GM23248 (cell line): ENCODE measurements at regions not wholly inside any gene's neighbourhood (a gene's known extent, or its start where the extent isn't known, plus 50 kb on each side); places are given as distances from the start of the nearest gene placed in this dataset.
A peak's percentile ranks its signal among the peaks of the same experiment; 100 is the strongest.

Experiments
- DNase-seq: peaks from one replicate; pipeline ENCODE4 v3.0.0-alpha.2; 2015
- H2AFZ ChIP-seq: fragments of 200-600 bp; sonication (generic); 2 replicates; pipeline ENCODE4 v1.6.1; 2016; ENCODE audit warnings: antibody characterized with exemption
- H3F3A ChIP-seq: fragments of 200-600 bp; sonication (generic); 2 replicates; pipeline ENCODE4 v1.6.1; 2016; ENCODE audit warnings: mild to moderate bottlenecking, antibody characterized with exemption, mixed run types; ENCODE audit not compliant: insufficient read depth
- H3K27ac ChIP-seq: fragments of 200-600 bp; sonication (generic); 2 replicates; pipeline ENCODE4 v1.5.1; 2016; ENCODE audit warnings: mild to moderate bottlenecking
- H3K27me3 ChIP-seq: fragments of 200-600 bp; sonication (generic); replicated peaks from 2 replicates; pipeline ENCODE4 v1.6.1; 2016; ENCODE audit warnings: mild to moderate bottlenecking; ENCODE audit not compliant: insufficient read depth
- H3K36me3 ChIP-seq: fragments of 200-600 bp; sonication (generic); 2 replicates; pipeline ENCODE4 v1.6.1; 2016; ENCODE audit warnings: low read depth, mild to moderate bottlenecking
- H3K4me1 ChIP-seq: fragments of 200-600 bp; sonication (generic); 2 replicates; pipeline ENCODE4 v1.6.1; 2016; ENCODE audit warnings: mild to moderate bottlenecking; ENCODE audit not compliant: insufficient read depth
- H3K4me2 ChIP-seq: fragments of 200-600 bp; sonication (generic); one replicate; pipeline ENCODE4 v1.6.1; 2016; ENCODE audit warnings: mild to moderate bottlenecking; ENCODE audit not compliant: unreplicated experiment
- H3K4me3 ChIP-seq: fragments of 200-600 bp; sonication (generic); 2 replicates; pipeline ENCODE4 v1.5.1; 2016; ENCODE audit warnings: mild to moderate bottlenecking
- H3K79me2 ChIP-seq: fragments of 200-600 bp; sonication (generic); 2 replicates; pipeline ENCODE4 v1.6.1; 2016; ENCODE audit warnings: mild to moderate bottlenecking; ENCODE audit not compliant: insufficient read depth
- H3K9ac ChIP-seq: fragments of 200-600 bp; sonication (generic); 2 replicates; pipeline ENCODE4 v1.6.1; 2016; ENCODE audit warnings: mild to moderate bottlenecking
- H3K9me2 ChIP-seq: fragments of 200-600 bp; sonication (generic); 2 replicates; pipeline ENCODE4 v1.6.1; 2016; ENCODE audit warnings: mixed run types, mild to moderate bottlenecking, moderate library complexity; ENCODE audit not compliant: insufficient read depth
- H3K9me3 ChIP-seq: fragments of 200-600 bp; sonication (generic); one replicate; pipeline ENCODE4 v1.6.1; 2017; ENCODE audit warnings: low read depth
- H4K20me1 ChIP-seq: fragments of 200-600 bp; sonication (generic); 2 replicates; pipeline ENCODE4 v1.6.0; 2016; ENCODE audit not compliant: insufficient read depth
- EZH2 ChIP-seq: fragments of 200-600 bp; sonication (generic); IDR thresholded peaks from 2 replicates; pipeline ENCODE4 v1.6.1; 2018; ENCODE audit warnings: antibody characterized with exemption, mild to moderate bottlenecking; ENCODE audit not compliant: insufficient read depth, poor library complexity, severe bottlenecking
- EZH2phosphoT487 ChIP-seq: fragments of 200-600 bp; sonication (generic); IDR thresholded peaks from 2 replicates; pipeline ENCODE4 v1.6.1; 2018; ENCODE audit warnings: antibody characterized with exemption, moderate library complexity, mild to moderate bottlenecking, low read depth; ENCODE audit not compliant: insufficient read depth
- WGBS, 2 experiments: methylation state at CpG; one replicate each; pipeline ENCODE4 v1.1.6; 2015 to 2017; ENCODE audit warnings: low lambda C conversion rate in 2 of 2, low coverage in 1 of 2; ENCODE audit errors: missing lambda C conversion rate in 2 of 2; 5-methylcytosine and 5-hydroxymethylcytosine counted together
- in situ Hi-C: fragments of 300-500 bp; cut with MboI; formaldehyde crosslinking; loops from 2 replicates; pipeline ENCODE4 v1.15.0; 2020

GRCh38 chr9:21615018-21615417 is 132.9 kb upstream of the IFNE start:
- no peaks in the 10 kb centered on the region for H4K20me1 ChIP-seq
- in situ Hi-C loops, result no loop called here
- H2AFZ ChIP-seq, result peak overlapping the region; percentile 39

GRCh38 chr9:21615446-21615845 is 133.3 kb upstream of the IFNE start:
- Histone ChIP-seq H2AFZ (peak overlapping the region; percentile 39), H3K9me2 (no peaks in the 10 kb centered on the region), H3K79me2 (peaks cover 20% of the 10 kb centered on the region), H3K36me3 (no peaks in the 10 kb centered on the region), H3K4me1 (peaks cover 77% of the 10 kb centered on the region), H3K27ac (peak overlapping the region; percentile 77), H3K4me2 (peak overlapping the region; percentile 52), H3K27me3 (no peaks in the 10 kb centered on the region), H4K20me1 (no peaks in the 10 kb centered on the region), H3K9ac (peak overlapping the region; percentile 30; the same call in 1 of the 2 replicates), H3F3A (peaks cover 47% of the 10 kb centered on the region), H3K9me3 (no peaks in the 10 kb centered on the region), H3K4me3 (no peak overlapping the region)
- in situ Hi-C loops, result no loop called here
- TF ChIP-seq EZH2 (no peak), EZH2phosphoT487 (no peak)
- DNase-seq, result no peak
- WGBS, 2 experiments, result 71 to 75% methylated on average over 4 of the region's 4 CpGs

More at GRCh38 chr9:21615018-21615417, 132.9 kb upstream of the IFNE start:
- H3K36me3 ChIP-seq, result no peaks in the 10 kb centered on the region
- no peaks in the 10 kb centered on the region for H3K9me2 ChIP-seq
- peaks cover 51% of the 10 kb centered on the region for H3F3A ChIP-seq
- no peaks in the 10 kb centered on the region for H3K27me3 ChIP-seq
- TF ChIP-seq EZH2phosphoT487 (no peak), EZH2 (no peak)
- H3K9ac ChIP-seq, result no peak overlapping the region
- 78 to 95% methylated on average over 1 of the region's 1 CpG for WGBS, 2 experiments
- DNase-seq, result no peak
- peaks cover 20% of the 10 kb centered on the region for H3K79me2 ChIP-seq
- H3K9me3 ChIP-seq, result no peaks in the 10 kb centered on the region
- H3K4me3 ChIP-seq, result no peak overlapping the region
- H3K27ac ChIP-seq, result peak overlapping the region; percentile 77
- peaks cover 73% of the 10 kb centered on the region for H3K4me1 ChIP-seq
- H3K4me2 ChIP-seq, result no peak overlapping the region

- 34% methylated on average over 6 of the region's 6 CpGs for WGBS, 2 experiments
- Histone ChIP-seq H3K27me3 (no peaks in the 10 kb centered on the region), H4K20me1 (no peaks in the 10 kb centered on the region), H3K36me3 (no peaks in the 10 kb centered on the region), H2AFZ (peak overlapping the region; percentile 6; the same call in 1 of the 2 replicates), H3K9me2 (no peaks in the 10 kb centered on the region), H3K9ac (peak overlapping the region; percentile 39), H3K4me2 (peak overlapping the region; percentile 52), H3K79me2 (peaks cover 20% of the 10 kb centered on the region), H3K4me1 (peaks cover 71% of the 10 kb centered on the region), H3K9me3 (no peaks in the 10 kb centered on the region), H3K27ac (peak overlapping the region; percentile 77), H3F3A (peaks cover 39% of the 10 kb centered on the region), H3K4me3 (peak overlapping the region; percentile 8)
- in situ Hi-C loops, result no loop called here
- peak; percentile 97 for DNase-seq
- TF ChIP-seq EZH2 (no peak), EZH2phosphoT487 (no peak)
Observed at GRCh38 chr9:21616082-21616778, 134.1 kb upstream of the IFNE start.

DNA sequence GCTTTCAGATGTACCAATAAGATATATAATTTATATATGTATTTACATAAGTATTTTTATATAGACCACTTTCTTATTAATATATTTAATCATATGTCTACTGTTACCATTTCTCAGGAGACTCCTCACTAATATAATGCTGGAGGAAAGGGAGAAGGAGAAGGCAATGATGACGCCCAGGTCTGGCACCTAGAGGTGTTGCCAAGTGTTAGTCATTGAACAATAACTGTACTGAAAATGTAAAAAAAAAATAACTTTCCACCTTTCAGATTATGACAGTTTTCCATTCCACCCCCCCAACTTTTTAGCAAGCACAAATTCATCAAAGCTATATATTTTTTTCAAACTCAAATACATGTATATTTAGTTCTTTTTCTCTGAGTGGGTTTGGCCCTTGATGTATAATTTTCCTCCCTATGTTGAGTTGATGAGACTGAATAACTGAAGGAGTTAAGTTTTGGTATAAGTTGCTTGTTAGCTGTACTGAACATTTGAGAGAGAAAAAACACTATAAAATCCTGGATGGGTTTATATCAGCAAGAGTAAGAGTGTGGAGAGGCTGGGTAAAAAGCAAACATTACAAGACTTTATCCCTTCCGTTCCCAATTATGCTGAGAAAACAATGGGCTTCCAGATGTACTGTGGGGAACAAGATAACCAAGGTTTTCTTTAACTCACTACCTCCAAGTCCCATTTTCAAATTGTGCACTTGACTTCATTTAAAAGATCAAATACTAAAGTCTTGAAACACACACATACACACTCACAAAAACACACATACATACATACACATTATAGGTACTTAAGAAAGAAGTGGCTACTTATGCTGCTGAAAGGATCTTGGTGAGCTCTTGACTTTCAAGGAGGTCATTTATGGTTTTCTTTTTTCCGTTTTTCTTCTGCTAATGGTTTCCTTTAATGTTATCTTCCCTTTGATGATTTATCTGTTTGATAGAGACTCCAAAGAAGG is 142.8 kb upstream of the IFNE start:
- Histone ChIP-seq H4K20me1 (no peaks in the 10 kb centered on the region), H3K4me3 (no peak overlapping the region), H3F3A (no peaks in the 10 kb centered on the region), H3K9me3 (no peaks in the 10 kb centered on the region), H3K9ac (no peak overlapping the region), H3K4me2 (no peak overlapping the region), H3K27ac (no peak overlapping the region), H3K9me2 (no peaks in the 10 kb centered on the region), H3K36me3 (no peaks in the 10 kb centered on the region), H3K27me3 (no peaks in the 10 kb centered on the region), H2AFZ (no peak overlapping the region), H3K79me2 (no peaks in the 10 kb centered on the region), H3K4me1 (peaks cover 6% of the 10 kb centered on the region)
- TF ChIP-seq EZH2 (no peak), EZH2phosphoT487 (no peak)
- in situ Hi-C loops, result no loop called here
- DNase-seq, result no peak
- WGBS, 2 experiments, result 77 to 79% methylated on average over 3 of the region's 3 CpGs
